ES-I3 (cell line): ENCODE measurements at regions not wholly inside any gene's neighbourhood (a gene's known extent, or its start where the extent isn't known, plus 50 kb on each side); places are given as distances from the start of the nearest gene placed in this dataset.
"Not testable (repeated sequence)": the region's sequence is repeated elsewhere in the genome, so short reads cannot be mapped to it uniquely, and the experiment has no call there.

Experiments used
- H3K36me3 ChIP-seq: 2 replicates; pipeline ENCODE4 v1.6.1; 2013; ENCODE audit warnings: mild to moderate bottlenecking, low read length, control low read depth, moderate library complexity; ENCODE audit not compliant: insufficient read depth
- H3K4me1 ChIP-seq: 2 replicates; pipeline ENCODE4 v1.6.1; 2013; ENCODE audit warnings: mild to moderate bottlenecking, control low read depth, low read length; ENCODE audit not compliant: insufficient read depth
- H3K9ac ChIP-seq: 2 replicates; pipeline ENCODE4 v1.6.1; 2013; ENCODE audit warnings: low read depth, mild to moderate bottlenecking, low read length, moderate library complexity
- H3K9me3 ChIP-seq: 2 replicates; pipeline ENCODE4 v1.6.1; 2013; ENCODE audit warnings: mild to moderate bottlenecking, low read length, moderate library complexity; ENCODE audit not compliant: control insufficient read depth, insufficient read depth

- no peaks in the 10 kb centered on the region for H3K9me3 ChIP-seq
- no peaks in the 10 kb centered on the region for H3K36me3 ChIP-seq
- no peaks in the 10 kb centered on the region for H3K4me1 ChIP-seq
- no peak overlapping the region for H3K9ac ChIP-seq
Observed at GRCh38 chr13:58324161-58324560, 692.6 kb downstream of the PCDH17 start.

DNA sequence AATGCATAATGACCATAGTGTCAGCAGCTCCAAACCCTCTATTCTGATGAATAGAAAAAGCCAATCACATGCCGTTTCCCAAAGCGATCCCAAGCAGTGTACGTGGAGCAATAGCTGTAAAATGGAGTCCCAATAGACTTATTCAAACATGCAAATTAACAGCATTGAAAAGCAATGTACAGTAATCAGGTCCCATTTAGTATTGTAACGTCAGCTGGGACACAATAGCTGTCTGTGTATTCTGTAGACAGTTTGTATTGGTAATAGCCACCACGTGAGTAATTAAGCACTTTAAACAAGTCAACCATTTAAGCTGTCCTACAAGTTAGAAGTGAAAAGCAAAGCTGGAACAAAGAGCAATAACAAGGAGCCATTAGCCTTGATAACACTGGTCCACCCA is 698.2 kb downstream of the PCDH17 start:
- Histone ChIP-seq H3K9ac (no peak overlapping the region), H3K9me3 (no peaks in the 10 kb centered on the region), H3K4me1 (no peaks in the 10 kb centered on the region), H3K36me3 (no peaks in the 10 kb centered on the region)

GRCh38 chr13:58340895-58341294 is 709.4 kb downstream of the PCDH17 start:
- H3K4me1 ChIP-seq: peaks cover 3% of the 10 kb centered on the region; the same call in 1 of the 2 replicates
- peaks cover 3% of the 10 kb centered on the region; the same call in 1 of the 2 replicates for H3K9me3 ChIP-seq
- H3K36me3 ChIP-seq: no peaks in the 10 kb centered on the region
- H3K9ac ChIP-seq: no peak overlapping the region

- Histone ChIP-seq H3K36me3 (no peaks in the 10 kb centered on the region), H3K9ac (no peak overlapping the region), H3K4me1 (peaks cover 3% of the 10 kb centered on the region; the same call in 1 of the 2 replicates), H3K9me3 (peaks cover 3% of the 10 kb centered on the region; the same call in 1 of the 2 replicates)
Observed at GRCh38 chr13:58341318-58341717, 709.8 kb downstream of the PCDH17 start.

DNA sequence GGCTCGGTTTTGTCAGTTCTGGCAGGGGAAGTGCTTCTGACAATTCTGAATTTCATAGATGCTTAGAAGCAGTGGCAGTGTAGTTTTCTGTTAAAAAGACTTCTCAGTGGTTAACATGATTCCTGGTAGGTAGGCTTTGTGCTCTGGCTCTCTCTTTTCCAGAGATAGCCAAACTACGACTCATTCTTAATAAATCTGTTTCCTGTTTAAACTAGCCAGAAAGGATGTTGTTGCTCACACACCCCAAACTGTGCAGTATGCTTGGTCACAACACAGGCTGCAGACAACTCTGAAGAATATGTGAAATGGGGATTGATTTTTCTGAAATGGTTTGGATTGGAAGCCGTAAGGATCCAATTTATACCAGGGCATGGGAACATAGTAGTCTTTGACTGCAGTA is 711.5 kb downstream of the PCDH17 start:
- peaks cover 3% of the 10 kb centered on the region; the same call in 1 of the 2 replicates for H3K9me3 ChIP-seq
- H3K4me1 ChIP-seq: peaks cover 3% of the 10 kb centered on the region; the same call in 1 of the 2 replicates
- H3K9ac ChIP-seq: no peak overlapping the region
- H3K36me3 ChIP-seq: no peaks in the 10 kb centered on the region

DNA sequence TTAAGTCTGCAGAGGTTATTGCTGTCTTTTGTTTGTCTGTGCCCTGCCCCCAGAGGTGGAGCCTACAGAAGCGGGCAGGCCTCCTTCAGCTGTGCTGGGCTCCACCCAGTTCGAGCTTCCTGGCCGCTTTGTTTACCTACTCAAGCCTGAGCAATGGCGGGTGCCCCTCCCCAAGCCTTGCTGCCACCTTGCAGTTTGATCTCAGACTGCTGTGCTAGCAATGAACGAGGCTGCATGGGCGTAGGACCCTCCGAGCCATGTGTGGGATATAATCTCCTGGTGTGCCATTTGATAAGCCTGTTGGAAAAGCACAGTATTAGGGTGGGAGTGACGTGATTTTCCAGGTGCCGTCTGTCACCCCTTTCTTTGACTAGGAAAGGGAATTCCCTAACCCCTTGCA is 720.6 kb downstream of the PCDH17 start:
- H3K9me3 ChIP-seq, H3K4me1 ChIP-seq, H3K36me3 ChIP-seq, H3K9ac ChIP-seq: not testable (repeated sequence)

GRCh38 chr13:58369936-58370335 is 738.4 kb downstream of the PCDH17 start:
- H3K9me3 ChIP-seq: no peaks in the 10 kb centered on the region
- H3K4me1 ChIP-seq: peaks cover 4% of the 10 kb centered on the region
- no peaks in the 10 kb centered on the region for H3K36me3 ChIP-seq
- no peak overlapping the region for H3K9ac ChIP-seq

GRCh38 chr13:58376349-58376748 is 744.8 kb downstream of the PCDH17 start:
- H3K36me3 ChIP-seq: no peaks in the 10 kb centered on the region
- no peaks in the 10 kb centered on the region for H3K9me3 ChIP-seq
- no peaks in the 10 kb centered on the region for H3K4me1 ChIP-seq
- H3K9ac ChIP-seq: no peak overlapping the region

DNA sequence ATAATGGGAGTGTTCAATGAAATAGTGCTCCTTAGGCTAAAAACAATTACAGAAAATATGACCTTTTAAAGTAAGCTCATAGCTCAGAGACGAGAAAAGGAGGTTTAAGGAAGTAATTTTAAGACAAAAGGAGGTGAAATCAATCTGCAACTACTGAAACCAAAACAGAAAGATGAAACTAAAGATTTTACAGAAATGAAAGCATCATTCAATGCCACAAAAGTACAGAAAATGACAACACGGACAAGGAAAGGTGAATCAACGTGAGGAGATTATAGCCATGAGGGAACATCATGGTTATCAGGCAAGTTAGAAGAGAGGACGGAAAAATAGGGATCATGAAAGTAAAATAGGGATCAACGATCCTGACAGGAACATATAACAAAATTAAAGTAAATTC is 745.2 kb downstream of the PCDH17 start:
- no peak overlapping the region for H3K9ac ChIP-seq
- H3K4me1 ChIP-seq: no peaks in the 10 kb centered on the region
- H3K36me3 ChIP-seq: no peaks in the 10 kb centered on the region
- H3K9me3 ChIP-seq: no peaks in the 10 kb centered on the region

DNA sequence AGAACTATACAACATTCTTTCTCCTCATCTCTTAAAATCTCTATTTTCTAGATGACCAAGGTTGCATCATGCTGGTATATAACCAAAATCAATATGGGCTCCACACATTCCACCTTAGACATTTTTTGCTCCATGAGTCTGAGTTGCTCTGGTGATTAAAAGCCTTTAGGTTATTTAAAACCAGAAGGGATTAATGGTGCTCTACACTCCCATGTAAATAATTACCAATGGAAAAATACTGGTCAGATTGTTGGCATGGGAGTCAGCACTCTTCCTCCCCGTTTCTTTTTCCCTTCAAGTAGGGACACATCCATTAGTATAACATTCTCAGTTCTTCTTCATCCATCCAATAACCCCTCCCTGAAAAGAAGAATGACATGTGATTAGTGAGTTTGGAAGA is 747.7 kb downstream of the PCDH17 start:
- no peak overlapping the region for H3K9ac ChIP-seq
- no peaks in the 10 kb centered on the region for H3K9me3 ChIP-seq
- H3K4me1 ChIP-seq: no peaks in the 10 kb centered on the region
- no peaks in the 10 kb centered on the region for H3K36me3 ChIP-seq

- not testable (repeated sequence) for H3K9me3 ChIP-seq, H3K4me1 ChIP-seq, H3K9ac ChIP-seq, H3K36me3 ChIP-seq
Observed at GRCh38 chr13:58385336-58385735, 753.8 kb downstream of the PCDH17 start.

DNA sequence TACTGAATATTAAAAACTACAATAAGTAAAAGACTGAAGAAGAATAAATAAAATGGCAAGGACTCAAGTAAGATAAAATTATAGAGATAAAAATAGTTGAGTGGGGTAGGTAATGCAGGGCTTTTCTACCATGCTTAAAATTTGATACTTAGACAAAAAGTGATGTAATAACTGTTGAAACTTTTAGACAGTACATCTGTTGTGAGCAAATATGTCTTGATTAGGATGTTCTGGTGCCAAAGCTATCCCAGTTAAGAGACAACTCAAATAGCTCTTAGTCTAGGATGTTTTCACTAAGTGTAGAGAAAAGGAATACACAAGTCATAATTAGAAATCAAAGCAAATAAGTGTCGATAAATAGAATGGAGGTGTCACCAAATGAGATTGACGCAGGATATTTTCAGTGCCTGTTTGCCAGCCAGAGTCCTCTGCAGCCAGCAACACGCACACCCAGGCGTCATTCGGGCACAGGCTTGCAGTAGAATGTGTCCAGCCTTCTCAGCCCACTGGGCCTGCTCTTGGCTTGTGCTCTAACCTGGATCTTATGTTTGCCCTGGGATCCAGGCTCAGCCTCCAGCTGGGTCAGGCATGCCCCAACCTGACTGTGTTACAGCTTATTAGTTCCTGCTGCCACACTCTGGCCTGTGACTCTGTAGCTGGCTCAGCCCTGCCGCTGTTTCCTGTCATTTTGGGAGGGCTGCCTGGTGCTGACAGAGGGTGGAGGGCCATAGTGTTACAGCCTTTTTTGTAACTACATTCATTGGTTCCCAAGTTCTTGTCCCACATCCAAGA is 766.2 kb downstream of the PCDH17 start:
- Histone ChIP-seq H3K4me1 (no peaks in the 10 kb centered on the region), H3K9ac (no peak overlapping the region), H3K9me3 (peaks cover 2% of the 10 kb centered on the region; the same call in 1 of the 2 replicates), H3K36me3 (no peaks in the 10 kb centered on the region)

GRCh38 chr13:58399263-58399662 is 767.7 kb downstream of the PCDH17 start:
- Histone ChIP-seq H3K36me3 (no peaks in the 10 kb centered on the region), H3K9ac (no peak overlapping the region), H3K9me3 (peaks cover 2% of the 10 kb centered on the region; the same call in 1 of the 2 replicates)

DNA sequence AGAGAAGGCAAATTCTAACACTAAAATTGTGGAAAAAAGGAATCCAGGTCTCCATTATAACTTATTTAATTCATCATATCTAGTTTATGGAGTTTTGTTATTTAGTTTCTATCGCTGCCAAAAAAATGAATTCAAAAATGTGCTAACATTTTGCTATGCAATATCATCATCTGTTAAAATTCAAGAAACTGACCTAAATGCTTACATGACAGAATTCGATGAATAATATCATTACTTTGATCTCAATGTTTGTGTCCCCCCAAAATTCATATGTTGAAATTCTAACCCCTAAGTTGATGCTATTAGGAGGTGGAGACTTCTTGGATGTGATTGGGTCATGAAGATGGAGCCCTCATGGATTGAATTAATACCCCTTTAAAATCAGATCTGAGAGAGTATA is 775.0 kb downstream of the PCDH17 start:
- Histone ChIP-seq H3K9me3 (no peaks in the 10 kb centered on the region; the same call in 1 of the 2 replicates), H3K9ac (no peak overlapping the region), H3K36me3 (no peaks in the 10 kb centered on the region), H3K4me1 (no peaks in the 10 kb centered on the region)

More at GRCh38 chr13:58399263-58399662, 767.7 kb downstream of the PCDH17 start:
- no peaks in the 10 kb centered on the region for H3K4me1 ChIP-seq

DNA sequence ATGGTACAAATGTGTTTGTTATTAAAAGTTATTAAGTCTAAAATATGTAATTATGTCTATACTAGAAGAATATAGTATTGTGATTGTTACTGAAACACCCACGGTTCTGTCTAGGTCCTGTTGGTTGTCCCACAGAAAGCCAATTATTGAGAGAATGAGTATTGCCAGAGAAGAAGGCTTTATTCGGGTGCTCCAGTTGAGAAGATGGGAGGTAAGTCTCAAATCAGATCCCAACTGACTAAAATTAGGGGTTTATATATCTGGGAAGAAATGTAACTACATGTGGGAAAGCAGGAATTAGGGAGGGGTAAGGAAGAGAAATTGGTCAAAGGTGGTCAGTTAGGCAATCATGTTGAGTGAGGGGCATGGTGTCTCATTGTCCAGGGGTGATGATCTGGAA is 798.4 kb downstream of the PCDH17 start:
- Histone ChIP-seq H3K4me1 (no peaks in the 10 kb centered on the region), H3K9me3 (peaks cover 2% of the 10 kb centered on the region; the same call in 1 of the 2 replicates), H3K9ac (no peak overlapping the region), H3K36me3 (no peaks in the 10 kb centered on the region)
